ENCODE measurements at regions not wholly inside any gene's neighbourhood (a gene's known extent, or its start where the extent isn't known, plus 50 kb on each side); places are given as distances from the start of the nearest gene placed in this dataset.
"Not testable (repeated sequence)": the region's sequence is repeated elsewhere in the genome, so short reads cannot be mapped to it uniquely, and the experiment has no call there.

- Histone ChIP-seq H3K36me3 (ENCODE audit: control insufficient read depth, insufficient read depth, low read length) (no peaks in the 10 kb centered on the region), H3K27me3 (ENCODE audit: control insufficient read depth, insufficient read depth, low read length) (no peaks in the 10 kb centered on the region), H3K9ac (ENCODE audit: low read depth, low read length) (no peak overlapping the region), H3K4me1 (ENCODE audit: control insufficient read depth, insufficient read depth, low read length) (no peaks in the 10 kb centered on the region), H3K9me3 (ENCODE audit: control insufficient read depth, insufficient read depth, low read length) (no peaks in the 10 kb centered on the region), H3K4me3 (ENCODE audit: low read depth, low read length) (no peak overlapping the region)
These were observed 295.0 kb upstream of the ADGRL3 start for GRCh38 chr4:60905162-60905561.

GRCh38 chr4:60911127-60911526, 289.0 kb upstream of the ADGRL3 start:
- Histone ChIP-seq H3K27me3 (ENCODE audit: control insufficient read depth, insufficient read depth, low read length) (no peaks in the 10 kb centered on the region), H3K9me3 (ENCODE audit: control insufficient read depth, insufficient read depth, low read length) (no peaks in the 10 kb centered on the region), H3K36me3 (ENCODE audit: control insufficient read depth, insufficient read depth, low read length) (no peaks in the 10 kb centered on the region), H3K4me1 (ENCODE audit: control insufficient read depth, insufficient read depth, low read length) (no peaks in the 10 kb centered on the region), H3K9ac (ENCODE audit: low read depth, low read length) (no peak overlapping the region), H3K4me3 (ENCODE audit: low read depth, low read length) (no peak overlapping the region)

GRCh38 chr4:60913002-60913401, 287.1 kb upstream of the ADGRL3 start:
- no peaks in the 10 kb centered on the region for H3K9me3 ChIP-seq (ENCODE audit: control insufficient read depth, insufficient read depth, low read length)
- no peaks in the 10 kb centered on the region for H3K4me1 ChIP-seq (ENCODE audit: control insufficient read depth, insufficient read depth, low read length)
- H3K9ac ChIP-seq (ENCODE audit: low read depth, low read length), result no peak overlapping the region
- H3K4me3 ChIP-seq (ENCODE audit: low read depth, low read length), result no peak overlapping the region
- H3K36me3 ChIP-seq (ENCODE audit: control insufficient read depth, insufficient read depth, low read length), result no peaks in the 10 kb centered on the region
- H3K27me3 ChIP-seq (ENCODE audit: control insufficient read depth, insufficient read depth, low read length), result no peaks in the 10 kb centered on the region

GRCh38 chr4:60913671-60914070, 286.5 kb upstream of the ADGRL3 start:
- H3K4me3 ChIP-seq (ENCODE audit: low read depth, low read length), result no peak overlapping the region
- no peaks in the 10 kb centered on the region for H3K27me3 ChIP-seq (ENCODE audit: control insufficient read depth, insufficient read depth, low read length)
- no peaks in the 10 kb centered on the region for H3K9me3 ChIP-seq (ENCODE audit: control insufficient read depth, insufficient read depth, low read length)
- no peak overlapping the region for H3K9ac ChIP-seq (ENCODE audit: low read depth, low read length)
- H3K36me3 ChIP-seq (ENCODE audit: control insufficient read depth, insufficient read depth, low read length), result no peaks in the 10 kb centered on the region
- no peaks in the 10 kb centered on the region for H3K4me1 ChIP-seq (ENCODE audit: control insufficient read depth, insufficient read depth, low read length)

- not testable (repeated sequence) for H3K4me1 ChIP-seq (ENCODE audit: control insufficient read depth, insufficient read depth, low read length); H3K36me3 ChIP-seq (ENCODE audit: control insufficient read depth, insufficient read depth, low read length); H3K4me3 ChIP-seq (ENCODE audit: low read depth, low read length); H3K9ac ChIP-seq (ENCODE audit: low read depth, low read length); H3K27me3 ChIP-seq (ENCODE audit: control insufficient read depth, insufficient read depth, low read length); H3K9me3 ChIP-seq (ENCODE audit: control insufficient read depth, insufficient read depth, low read length)
These were observed 278.4 kb upstream of the ADGRL3 start for GRCh38 chr4:60921735-60922134.

GRCh38 chr4:60923075-60923474, 277.1 kb upstream of the ADGRL3 start:
- Histone ChIP-seq H3K27me3 (ENCODE audit: control insufficient read depth, insufficient read depth, low read length) (no peaks in the 10 kb centered on the region), H3K36me3 (ENCODE audit: control insufficient read depth, insufficient read depth, low read length) (no peaks in the 10 kb centered on the region), H3K9me3 (ENCODE audit: control insufficient read depth, insufficient read depth, low read length) (no peaks in the 10 kb centered on the region), H3K4me3 (ENCODE audit: low read depth, low read length) (no peak overlapping the region), H3K9ac (ENCODE audit: low read depth, low read length) (no peak overlapping the region), H3K4me1 (ENCODE audit: control insufficient read depth, insufficient read depth, low read length) (peaks cover 9% of the 10 kb centered on the region)

- no peaks in the 10 kb centered on the region for H3K9me3 ChIP-seq (ENCODE audit: control insufficient read depth, insufficient read depth, low read length)
- H3K27me3 ChIP-seq (ENCODE audit: control insufficient read depth, insufficient read depth, low read length), result no peaks in the 10 kb centered on the region
- no peak overlapping the region for H3K4me3 ChIP-seq (ENCODE audit: low read depth, low read length)
- H3K36me3 ChIP-seq (ENCODE audit: control insufficient read depth, insufficient read depth, low read length), result no peaks in the 10 kb centered on the region
- H3K4me1 ChIP-seq (ENCODE audit: control insufficient read depth, insufficient read depth, low read length), result peaks cover 9% of the 10 kb centered on the region
- H3K9ac ChIP-seq (ENCODE audit: low read depth, low read length), result no peak overlapping the region
These were observed 273.5 kb upstream of the ADGRL3 start for GRCh38 chr4:60926624-60927023.

- Histone ChIP-seq H3K9ac (ENCODE audit: low read depth, low read length) (no peak overlapping the region), H3K4me1 (ENCODE audit: control insufficient read depth, insufficient read depth, low read length) (no peaks in the 10 kb centered on the region), H3K27me3 (ENCODE audit: control insufficient read depth, insufficient read depth, low read length) (no peaks in the 10 kb centered on the region), H3K4me3 (ENCODE audit: low read depth, low read length) (no peak overlapping the region), H3K9me3 (ENCODE audit: control insufficient read depth, insufficient read depth, low read length) (no peaks in the 10 kb centered on the region), H3K36me3 (ENCODE audit: control insufficient read depth, insufficient read depth, low read length) (no peaks in the 10 kb centered on the region)
These were observed 269.3 kb upstream of the ADGRL3 start for GRCh38 chr4:60930866-60931265.

- H3K9me3 ChIP-seq (ENCODE audit: control insufficient read depth, insufficient read depth, low read length), result no peaks in the 10 kb centered on the region
- no peaks in the 10 kb centered on the region for H3K36me3 ChIP-seq (ENCODE audit: control insufficient read depth, insufficient read depth, low read length)
- no peaks in the 10 kb centered on the region for H3K4me1 ChIP-seq (ENCODE audit: control insufficient read depth, insufficient read depth, low read length)
- H3K9ac ChIP-seq (ENCODE audit: low read depth, low read length), result no peak overlapping the region
- no peaks in the 10 kb centered on the region for H3K27me3 ChIP-seq (ENCODE audit: control insufficient read depth, insufficient read depth, low read length)
- no peak overlapping the region for H3K4me3 ChIP-seq (ENCODE audit: low read depth, low read length)
These were observed 265.4 kb upstream of the ADGRL3 start for GRCh38 chr4:60934566-60935295.

GRCh38 chr4:60938181-60938580, 261.9 kb upstream of the ADGRL3 start:
- Histone ChIP-seq H3K27me3 (ENCODE audit: control insufficient read depth, insufficient read depth, low read length) (no peaks in the 10 kb centered on the region), H3K4me1 (ENCODE audit: control insufficient read depth, insufficient read depth, low read length) (no peaks in the 10 kb centered on the region), H3K4me3 (ENCODE audit: low read depth, low read length) (no peak overlapping the region), H3K36me3 (ENCODE audit: control insufficient read depth, insufficient read depth, low read length) (no peaks in the 10 kb centered on the region), H3K9ac (ENCODE audit: low read depth, low read length) (no peak overlapping the region), H3K9me3 (ENCODE audit: control insufficient read depth, insufficient read depth, low read length) (no peaks in the 10 kb centered on the region)

GRCh38 chr4:60938621-60939020, 261.5 kb upstream of the ADGRL3 start:
- Histone ChIP-seq H3K27me3 (ENCODE audit: control insufficient read depth, insufficient read depth, low read length) (no peaks in the 10 kb centered on the region), H3K9ac (ENCODE audit: low read depth, low read length) (no peak overlapping the region), H3K36me3 (ENCODE audit: control insufficient read depth, insufficient read depth, low read length) (no peaks in the 10 kb centered on the region), H3K9me3 (ENCODE audit: control insufficient read depth, insufficient read depth, low read length) (no peaks in the 10 kb centered on the region), H3K4me3 (ENCODE audit: low read depth, low read length) (no peak overlapping the region), H3K4me1 (ENCODE audit: control insufficient read depth, insufficient read depth, low read length) (no peaks in the 10 kb centered on the region)

- Histone ChIP-seq H3K4me1 (ENCODE audit: control insufficient read depth, insufficient read depth, low read length) (no peaks in the 10 kb centered on the region), H3K27me3 (ENCODE audit: control insufficient read depth, insufficient read depth, low read length) (no peaks in the 10 kb centered on the region), H3K4me3 (ENCODE audit: low read depth, low read length) (no peak overlapping the region), H3K9ac (ENCODE audit: low read depth, low read length) (no peak overlapping the region), H3K9me3 (ENCODE audit: control insufficient read depth, insufficient read depth, low read length) (no peaks in the 10 kb centered on the region), H3K36me3 (ENCODE audit: control insufficient read depth, insufficient read depth, low read length) (no peaks in the 10 kb centered on the region)
These were observed 256.1 kb upstream of the ADGRL3 start for GRCh38 chr4:60944060-60944459.

All from iPS-15b (cell line).